LoVo (cell line): ENCODE measurements at regions not wholly inside any gene's neighbourhood (a gene's known extent, or its start where the extent isn't known, plus 50 kb on each side); places are given as distances from the start of the nearest gene placed in this dataset.
A peak's percentile ranks its signal among the peaks of the same experiment; 100 is the strongest.

Experiments used
- DNase-seq: peaks from one replicate; pipeline ENCODE4 v3.0.0-alpha.2; 2016; ENCODE audit warnings: low spot score

DNA sequence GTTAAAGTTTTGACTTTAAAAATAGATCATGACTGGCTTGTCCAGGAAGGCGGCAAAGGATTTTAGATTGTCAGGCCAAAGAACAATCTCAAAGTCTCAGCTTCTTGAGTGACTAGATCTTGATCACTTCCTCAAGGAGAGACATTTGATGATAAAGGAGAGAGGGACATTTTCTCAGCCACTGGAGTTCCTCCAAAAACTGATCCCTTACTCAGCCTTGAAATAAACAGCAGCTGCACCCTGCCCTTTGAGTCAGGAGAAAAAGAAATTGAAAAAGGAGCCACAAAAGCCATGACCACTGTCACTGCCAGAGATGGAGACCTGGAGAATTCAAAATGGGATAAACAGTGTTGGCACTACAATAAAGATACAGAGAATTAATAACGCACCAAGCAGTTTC is 288.4 kb upstream of the PRMT6 start:
- DNase-seq, result no peak

- DNase-seq, result no peak
These were observed 288.0 kb upstream of the PRMT6 start for GRCh38 chr1:106768501-106768900.

GRCh38 chr1:106773206-106773605 is 283.3 kb upstream of the PRMT6 start:
- DNase-seq, result no peak

- no peak for DNase-seq
These were observed 276.4 kb upstream of the PRMT6 start for GRCh38 chr1:106780066-106780465.

GRCh38 chr1:106780806-106781569 is 275.5 kb upstream of the PRMT6 start:
- DNase-seq, result no peak

DNA sequence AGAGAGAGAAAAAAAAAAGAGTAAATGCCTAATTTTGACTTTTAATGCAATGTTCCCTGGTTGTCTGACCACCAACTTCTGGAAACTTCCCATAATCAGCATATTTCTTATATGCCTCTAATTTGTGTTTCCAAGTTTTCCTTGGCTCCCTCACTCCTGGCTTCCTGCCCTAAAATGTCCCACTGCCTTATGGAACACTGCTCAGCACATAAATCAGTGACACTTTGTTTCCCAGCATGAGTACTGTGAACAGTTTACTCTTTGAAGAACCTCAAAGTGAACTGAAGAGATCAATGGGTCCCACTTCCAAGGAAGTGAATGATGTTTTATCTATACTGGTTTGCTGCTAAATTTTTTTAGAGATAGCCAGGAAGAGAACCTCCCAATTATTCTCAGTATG is 271.3 kb upstream of the PRMT6 start:
- no peak for DNase-seq

DNA sequence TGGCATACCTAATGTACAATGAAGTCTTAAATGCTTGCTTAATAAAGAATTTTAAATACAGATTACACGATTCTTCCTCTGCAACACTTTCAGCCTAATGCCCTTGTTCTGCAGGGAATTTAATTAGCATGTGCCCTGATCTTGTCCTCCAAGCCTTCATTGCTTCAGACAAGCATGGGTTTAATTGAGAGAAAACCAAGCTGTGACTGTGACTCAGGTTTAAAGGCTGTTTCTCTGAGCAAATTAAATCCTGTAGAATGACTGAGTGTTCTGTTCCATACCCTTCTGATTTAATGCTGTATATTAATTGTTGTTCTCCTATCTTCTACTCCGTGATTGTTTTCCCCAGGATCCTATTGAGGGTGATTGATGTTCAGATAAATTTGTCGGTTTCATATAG is 269.0 kb upstream of the PRMT6 start:
- DNase-seq, result no peak

DNA sequence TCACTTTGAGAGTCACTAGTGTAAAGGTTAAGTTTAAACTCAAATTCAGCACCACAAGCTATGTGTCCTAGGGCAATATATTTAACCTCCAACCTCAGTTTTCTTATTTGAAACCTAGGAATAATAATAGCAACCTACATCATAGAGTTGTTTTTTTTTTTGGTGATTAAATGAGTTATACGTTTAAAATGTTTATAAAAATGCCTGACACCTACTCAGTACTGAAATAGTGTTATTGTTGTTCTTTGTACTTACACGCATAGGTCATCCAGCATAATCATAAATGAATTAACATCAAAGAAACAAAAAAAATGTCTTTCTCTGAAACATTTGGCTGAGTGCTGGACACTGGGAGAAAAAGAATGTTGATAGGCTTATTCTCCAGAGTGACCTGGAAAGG is 266.8 kb upstream of the PRMT6 start:
- DNase-seq, result no peak

DNA sequence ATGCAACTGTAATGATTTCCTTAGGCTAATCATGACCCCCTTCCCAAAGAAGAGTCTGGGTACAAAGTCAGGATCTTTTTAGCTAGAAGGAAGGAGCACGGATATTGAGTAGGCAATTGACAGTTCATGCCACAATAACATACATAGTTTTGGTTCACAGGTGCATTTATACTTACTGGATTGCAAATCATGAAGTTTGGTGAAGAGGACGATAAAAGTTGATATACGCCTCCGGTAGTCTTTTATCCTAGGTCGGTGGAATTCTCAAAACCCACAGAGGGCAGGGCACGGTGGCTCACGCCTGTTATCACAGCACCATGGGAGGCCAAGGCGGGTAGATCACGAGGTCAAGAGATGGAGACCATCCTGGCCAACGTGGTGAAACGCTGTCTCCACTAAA is 265.4 kb upstream of the PRMT6 start:
- no peak for DNase-seq

- DNase-seq, result no peak
These were observed 262.8 kb upstream of the PRMT6 start for GRCh38 chr1:106793651-106794050.

DNA sequence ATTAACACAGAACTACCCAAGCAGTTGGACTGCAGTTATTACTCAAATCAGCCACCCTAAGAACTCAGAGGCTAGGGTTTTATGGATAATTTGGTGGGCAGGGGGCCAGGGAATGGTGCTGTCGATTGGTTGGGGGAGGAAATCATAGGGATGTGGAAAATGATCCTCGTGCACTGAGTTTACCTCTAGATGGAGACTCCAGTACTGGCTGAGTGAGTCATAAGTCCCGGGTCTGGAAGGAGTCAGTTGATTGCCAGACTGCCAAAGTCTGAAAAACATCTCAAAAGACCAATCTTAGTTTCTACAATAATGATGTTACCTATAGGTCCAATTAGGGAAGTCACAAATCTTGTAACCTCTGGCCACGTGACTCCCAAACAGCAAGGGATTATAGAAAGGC is 257.5 kb upstream of the PRMT6 start:
- DNase-seq, result no peak

DNA sequence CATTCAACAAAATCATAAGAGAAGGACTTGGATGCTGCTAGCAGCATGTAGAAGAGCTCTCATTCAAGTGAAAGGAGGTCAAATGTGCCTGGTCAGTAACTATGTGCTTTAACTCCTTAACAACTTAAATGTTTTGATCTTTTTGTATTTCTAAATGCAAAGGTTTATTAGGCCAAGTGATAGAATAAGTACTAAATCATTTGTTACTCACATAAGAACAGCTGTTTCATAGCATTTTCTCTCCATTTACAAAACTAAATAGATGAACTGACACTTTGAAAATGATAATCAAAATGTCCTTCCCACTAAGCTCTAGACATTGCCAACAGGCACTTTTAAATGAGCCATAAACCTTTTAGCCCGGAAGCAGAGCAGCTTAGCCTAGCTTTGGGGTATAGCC is 254.3 kb upstream of the PRMT6 start:
- no peak for DNase-seq

GRCh38 chr1:106814418-106814817 is 242.1 kb upstream of the PRMT6 start:
- DNase-seq, result no peak

DNA sequence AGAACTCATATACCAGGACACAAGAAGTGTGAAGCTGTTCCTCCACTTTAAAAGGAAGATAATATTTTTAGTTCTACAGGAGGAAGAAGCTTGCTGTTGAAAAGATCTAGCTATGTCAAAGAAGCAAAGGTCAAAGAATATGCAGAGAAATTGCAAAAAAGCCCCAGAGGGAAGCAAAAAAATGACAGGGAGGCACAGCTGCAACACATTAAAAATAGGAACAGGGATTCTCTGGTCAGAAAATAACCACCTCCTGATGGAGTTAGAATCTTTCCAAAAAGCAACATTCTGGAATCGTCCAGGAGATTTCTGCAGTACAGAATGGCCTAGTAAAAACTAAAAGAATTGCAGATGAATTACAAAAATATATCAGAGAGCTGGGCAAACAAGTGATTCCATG is 238.9 kb upstream of the PRMT6 start:
- no peak for DNase-seq

DNA sequence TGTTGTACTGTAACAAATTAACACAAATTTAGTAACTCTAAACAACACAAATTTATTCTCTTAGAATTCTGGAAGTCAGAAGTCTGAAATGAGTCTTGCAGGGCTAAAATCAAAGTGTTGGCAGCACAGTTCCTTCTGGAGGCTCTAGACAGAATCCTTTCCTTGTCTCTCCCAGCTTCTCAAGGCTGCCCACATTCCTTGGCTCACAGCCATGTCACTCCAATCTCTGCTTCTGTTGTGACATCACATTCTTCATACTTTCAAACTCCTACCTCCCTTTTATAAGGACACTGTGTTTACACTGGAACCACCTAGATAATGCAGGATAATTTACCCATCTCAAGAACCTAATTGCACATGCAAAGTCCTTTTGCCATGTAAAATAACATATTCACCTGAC is 225.0 kb upstream of the PRMT6 start:
- no peak for DNase-seq

- no peak for DNase-seq
These were observed 219.8 kb upstream of the PRMT6 start for GRCh38 chr1:106836708-106837107.

DNA sequence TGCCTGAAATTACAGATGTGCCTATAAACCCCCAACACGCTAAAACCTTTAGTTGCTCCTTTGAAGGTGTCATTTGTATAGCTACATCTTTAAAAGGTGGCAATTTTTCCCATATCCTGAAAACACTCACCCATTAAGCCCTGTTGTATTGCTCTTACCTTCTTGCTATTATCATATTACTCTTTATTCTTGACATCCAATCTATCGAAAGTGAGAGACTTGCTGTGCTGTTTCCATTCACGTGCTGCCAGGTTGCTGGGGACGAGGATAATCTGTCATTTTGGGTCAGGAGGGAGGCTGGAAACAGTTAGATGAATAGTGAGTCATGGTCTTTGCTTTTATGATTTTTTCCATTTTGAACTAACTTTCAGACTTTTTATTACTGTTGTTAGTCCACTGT is 213.0 kb upstream of the PRMT6 start:
- DNase-seq, result no peak

GRCh38 chr1:106846656-106847055 is 209.8 kb upstream of the PRMT6 start:
- DNase-seq, result no peak

DNA sequence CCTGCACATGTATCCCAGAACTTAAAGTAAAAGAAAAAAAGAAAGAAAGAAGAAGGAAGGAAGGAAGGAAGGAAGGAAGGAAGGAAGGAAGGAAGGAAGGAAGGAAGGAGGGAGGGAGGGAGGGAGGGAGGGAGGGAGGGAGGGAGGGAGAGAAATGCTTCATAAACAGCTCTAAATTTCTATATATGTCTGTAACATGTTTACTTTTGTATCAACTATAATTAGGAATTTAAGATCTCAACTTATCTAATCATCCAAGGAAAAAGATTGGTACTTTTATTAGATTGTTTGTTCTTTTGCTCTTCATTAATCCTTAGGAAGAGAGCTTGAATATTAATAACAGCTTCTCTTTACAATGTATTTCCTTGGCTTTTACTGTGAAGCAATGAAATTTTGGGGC is 195.4 kb upstream of the PRMT6 start:
- DNase-seq, result no peak

GRCh38 chr1:106868828-106869227 is 187.6 kb upstream of the PRMT6 start:
- no peak for DNase-seq

GRCh38 chr1:106875622-106876021 is 180.9 kb upstream of the PRMT6 start:
- no peak for DNase-seq

GRCh38 chr1:106876384-106876783 is 180.1 kb upstream of the PRMT6 start:
- DNase-seq, result no peak

DNA sequence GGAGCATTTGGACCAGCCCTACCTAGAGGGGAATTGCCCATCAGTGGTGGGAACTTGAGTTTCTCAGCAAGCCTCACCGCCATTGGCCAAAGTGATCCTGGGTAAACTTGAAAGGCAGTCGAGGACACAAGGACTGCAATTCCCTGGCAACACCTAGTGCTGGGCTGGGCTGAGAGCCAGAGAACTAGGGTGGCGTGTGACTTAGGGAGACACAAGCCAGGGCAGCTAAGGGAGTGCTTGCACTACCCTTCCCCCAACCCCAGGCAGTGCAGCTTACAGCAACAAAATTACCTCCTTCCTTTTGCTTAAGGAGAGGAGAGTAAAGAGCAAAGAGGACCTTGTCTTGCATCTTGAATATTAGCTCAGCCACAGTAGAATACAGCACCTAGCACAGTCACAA is 176.9 kb upstream of the PRMT6 start:
- DNase-seq, result peak; percentile 9

DNA sequence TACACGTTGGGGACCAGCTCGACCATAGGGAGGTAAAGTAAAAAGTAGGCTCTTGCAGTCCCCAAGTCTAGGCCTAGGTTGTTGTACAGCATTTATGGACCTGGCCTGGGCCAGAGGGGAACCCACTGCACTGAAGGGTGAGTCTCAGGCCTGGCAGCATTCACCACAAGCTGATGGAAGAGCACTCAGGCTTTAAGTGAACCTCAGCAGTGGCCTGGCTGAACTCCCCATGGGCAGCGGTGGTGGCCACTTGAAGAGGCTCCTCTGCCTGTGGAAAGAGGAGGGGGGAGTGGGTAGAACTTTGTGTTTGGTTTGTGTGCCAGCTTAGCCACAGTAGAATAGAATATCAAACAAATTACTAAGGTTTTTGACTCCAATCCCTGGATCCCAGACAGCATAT is 176.2 kb upstream of the PRMT6 start:
- DNase-seq, result no peak

DNA sequence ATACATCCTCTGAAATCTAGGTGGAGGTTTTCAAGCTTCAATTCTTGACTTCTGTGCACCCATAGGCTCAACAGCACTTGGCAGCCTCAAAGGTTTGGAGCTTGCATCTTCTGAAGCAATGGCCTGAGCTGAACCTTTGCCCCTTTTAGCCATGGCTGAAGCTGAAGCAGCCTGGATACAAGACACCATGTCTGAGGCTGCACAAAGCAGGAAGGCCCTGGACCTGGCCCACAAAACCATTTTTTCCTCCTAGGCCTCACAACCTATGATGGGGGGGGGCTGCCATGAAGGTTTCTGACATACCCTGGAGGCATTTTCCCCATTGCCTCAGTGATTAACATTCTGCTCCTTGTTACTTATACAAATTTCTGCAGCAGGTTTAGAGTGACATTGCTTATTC is 173.3 kb upstream of the PRMT6 start:
- no peak for DNase-seq
